Dermis microvascular lymphatic vessel endothelial cell (primary cell): ENCODE measurements at regions not wholly inside any gene's neighbourhood (a gene's known extent, or its start where the extent isn't known, plus 50 kb on each side); places are given as distances from the start of the nearest gene placed in this dataset.

ENCODE experiments used
- DNase-seq, 2 donors: peaks; one replicate each; pipeline versions ENCODE4 v3.0.0 to v3.0.0-alpha.2; 2010; ENCODE audit warnings: low read depth in 2 of 2

GRCh38 chr20:40168981-40169620 is 519.9 kb downstream of the MAFB start:
- DNase-seq, result no peak

GRCh38 chr20:40161391-40161790 is 527.6 kb downstream of the MAFB start:
- no peak for DNase-seq

- DNase-seq, result peak; percentile 63 to 77
These were observed 528.9 kb downstream of the MAFB start for GRCh38 chr20:40160097-40160550.

- DNase-seq, result no peak
These were observed 529.8 kb downstream of the MAFB start for GRCh38 chr20:40159276-40159675.

- no peak for DNase-seq
These were observed 532.3 kb downstream of the MAFB start for GRCh38 chr20:40156600-40157317.

GRCh38 chr20:40154514-40154913 is 534.5 kb downstream of the MAFB start:
- DNase-seq, result no peak

GRCh38 chr20:40148886-40149285 is 540.1 kb downstream of the MAFB start:
- DNase-seq, result no peak

- no peak for DNase-seq
These were observed 543.0 kb downstream of the MAFB start for GRCh38 chr20:40146071-40146470.

- no peak for DNase-seq
These were observed 544.5 kb downstream of the MAFB start for GRCh38 chr20:40144581-40144980.

- DNase-seq, result no peak
These were observed 554.9 kb downstream of the MAFB start for GRCh38 chr20:40134176-40134575.

GRCh38 chr20:40120827-40121226 is 568.2 kb downstream of the MAFB start:
- DNase-seq, result no peak

GRCh38 chr20:40111282-40111681 is 577.8 kb downstream of the MAFB start:
- DNase-seq, result no peak

GRCh38 chr20:40110311-40110831 is 578.7 kb downstream of the MAFB start:
- DNase-seq, result no peak

GRCh38 chr20:40109136-40109535 is 579.9 kb downstream of the MAFB start:
- no peak for DNase-seq

- no peak for DNase-seq
These were observed 580.7 kb downstream of the MAFB start for GRCh38 chr20:40108321-40108720.

GRCh38 chr20:40104959-40105358 is 584.1 kb downstream of the MAFB start:
- DNase-seq, result no peak

- no peak for DNase-seq
These were observed 585.6 kb downstream of the MAFB start for GRCh38 chr20:40103420-40103819.

- DNase-seq, result no peak
These were observed 587.5 kb downstream of the MAFB start for GRCh38 chr20:40101560-40101959.

GRCh38 chr20:40100261-40100660 is 588.8 kb downstream of the MAFB start:
- no peak for DNase-seq

- no peak for DNase-seq
These were observed 598.8 kb downstream of the MAFB start for GRCh38 chr20:40090236-40090635.

- no peak for DNase-seq
These were observed 601.5 kb downstream of the MAFB start for GRCh38 chr20:40087496-40087895.

GRCh38 chr20:40085513-40085912 is 603.5 kb downstream of the MAFB start:
- no peak for DNase-seq

GRCh38 chr20:40082436-40082835 is 606.6 kb downstream of the MAFB start:
- DNase-seq, result no peak
